Transverse colon (tissue), 4 donors: ENCODE measurements at regions not wholly inside any gene's neighbourhood (a gene's known extent, or its start where the extent isn't known, plus 50 kb on each side); places are given as distances from the start of the nearest gene placed in this dataset.

Experiments
- DNase-seq: peaks from one replicate; pipeline ENCODE4 v3.0.0-alpha.2; 2019
- H3K27ac ChIP-seq, 4 donors: fragments of 200-600 bp; sonication (generic); 2 replicates each; pipeline ENCODE4 v1.5.1; 2016 to 2018; ENCODE audit warnings: inconsistent platforms in 4 of 4
- H3K27me3 ChIP-seq: fragments of 200-600 bp; sonication (generic); 2 replicates; pipeline ENCODE4 v1.5.1; 2017; ENCODE audit warnings: inconsistent platforms
- H3K36me3 ChIP-seq, 4 donors: fragments of 200-600 bp; sonication (generic); 2 replicates each; pipeline ENCODE4 v1.5.1; 2017 to 2019; ENCODE audit warnings: inconsistent platforms in 4 of 4
- H3K4me1 ChIP-seq, 4 donors: fragments of 200-600 bp; sonication (generic); 2 replicates each; pipeline ENCODE4 v1.5.1; 2017 to 2020; ENCODE audit warnings: inconsistent platforms in 4 of 4
- H3K4me3 ChIP-seq, 4 donors: fragments of 200-600 bp; sonication (generic); 1 replicate in 1 of 4; 2 replicates in 3 of 4; pipeline versions ENCODE4 v1.5.1 to v1.6.1; 2017 to 2019; ENCODE audit warnings: inconsistent platforms in 4 of 4
- H3K9me3 ChIP-seq, 2 donors: fragments of 200-600 bp; sonication (generic); 2 replicates each; pipeline ENCODE4 v1.5.1; 2017 to 2019; ENCODE audit warnings: inconsistent platforms in 2 of 2
- CTCF ChIP-seq, 5 experiments: fragments of 200-600 bp in 3 of 5; fragments of 450-650 bp in 2 of 5; sonication (generic) in 3 of 5; IDR thresholded peaks; 1 replicate in 2 of 5; 2 replicates in 3 of 5; pipeline ENCODE4 v1.5.1; 2016 to 2017; ENCODE audit warnings: antibody characterized with exemption in 5 of 5, inconsistent platforms in 3 of 5, mild to moderate bottlenecking in 2 of 5, moderate library complexity in 1 of 5
- EP300 ChIP-seq: sonication (generic); formaldehyde crosslinking; IDR thresholded peaks from one replicate; pipeline ENCODE4 v1.6.1; 2017; ENCODE audit warnings: antibody characterized with exemption, low read depth
- POLR2A ChIP-seq: fragments of 450-650 bp; IDR thresholded peaks from one replicate; pipeline ENCODE4 v1.6.1; 2016; ENCODE audit warnings: antibody characterized with exemption, mild to moderate bottlenecking, moderate library complexity
- POLR2AphosphoS5 ChIP-seq, 3 donors: sonication (generic); formaldehyde crosslinking; IDR thresholded peaks; one replicate each; pipeline ENCODE4 v1.6.1; 2016; ENCODE audit warnings: antibody characterized with exemption in 3 of 3
- WGBS, 2 donors: methylation state at CpG; one replicate each; pipeline ENCODE4 v1.1.5; 2018; ENCODE audit warnings: low coverage in 1 of 2; 5-methylcytosine and 5-hydroxymethylcytosine counted together
- in situ Hi-C, 4 donors: fragments of 200-750 bp; cut with MboI; loops; one replicate each; pipeline versions ENCODE4 v1.15.0 to v1.15.1; 2017; ENCODE audit warnings: low sequenced_read_pairs in 3 of 4, low pct_ligation_motif_present in 1 of 4, low pct_unique_long_range_greater_than_20kb in 1 of 4
- intact Hi-C: fragments of 100-400 bp; cut with DNase I; formaldehyde crosslinking; loops from one replicate; pipeline ENCODE4 v1.15.1; 2023; ENCODE audit warnings: low total_unique reads

- Histone ChIP-seq H3K4me3 (no peak overlapping the region), H3K27ac (no peak overlapping the region), H3K36me3 (no peaks in the 10 kb centered on the region), H3K9me3 (no peaks in the 10 kb centered on the region), H3K4me1 (no peaks in the 10 kb centered on the region), H3K27me3 (no peaks in the 10 kb centered on the region)
- intact Hi-C loops: no loop called here
- TF ChIP-seq POLR2AphosphoS5 (IDR thresholded peaks at IDR 0.05) (no peak), POLR2A (no peak), EP300 (no peak), CTCF (IDR thresholded peaks at IDR 0.05) (no peak)
- 60 to 92% methylated on average over 1 to 6 of the region's 6 CpGs for WGBS, 2 donors
- DNase-seq: no peak
- in situ Hi-C loops: no loop called here
Measured at GRCh38 chr5:97737608-97738007, 554.6 kb upstream of the RIOK2 start.

GRCh38 chr5:97745817-97746216 lies 562.8 kb upstream of the RIOK2 start:
- WGBS, 2 donors: 79 to 94% methylated on average over 4 of the region's 4 CpGs
- in situ Hi-C loops (no loop called here), intact Hi-C loops (no loop called here)
- TF ChIP-seq POLR2A: no peak
- TF ChIP-seq POLR2AphosphoS5 (IDR thresholded peaks at IDR 0.05): no peak
- TF ChIP-seq EP300: no peak
- no peak for TF ChIP-seq CTCF (IDR thresholded peaks at IDR 0.05)
- H3K27ac ChIP-seq: no peak overlapping the region
- no peaks in the 10 kb centered on the region for H3K4me1 ChIP-seq
- no peaks in the 10 kb centered on the region for H3K27me3 ChIP-seq
- H3K36me3 ChIP-seq: no peaks in the 10 kb centered on the region
- no peak for DNase-seq
- H3K9me3 ChIP-seq: no peaks in the 10 kb centered on the region
- H3K4me3 ChIP-seq: no peak overlapping the region

GRCh38 chr5:97750576-97750975 lies 567.5 kb upstream of the RIOK2 start:
- no peak for TF ChIP-seq POLR2AphosphoS5 (IDR thresholded peaks at IDR 0.05)
- no peak for TF ChIP-seq EP300
- no peak for TF ChIP-seq CTCF (IDR thresholded peaks at IDR 0.05)
- no peak for TF ChIP-seq POLR2A
- WGBS, 2 donors: 84 to 87% methylated on average over 2 of the region's 2 CpGs
- intact Hi-C loops: no loop called here
- in situ Hi-C loops: no loop called here
- Histone ChIP-seq H3K4me1 (no peaks in the 10 kb centered on the region), H3K4me3 (no peak overlapping the region), H3K27ac (no peak overlapping the region), H3K27me3 (no peaks in the 10 kb centered on the region), H3K9me3 (no peaks in the 10 kb centered on the region), H3K36me3 (no peaks in the 10 kb centered on the region)
- DNase-seq: no peak

- Histone ChIP-seq H3K36me3 (no peaks in the 10 kb centered on the region), H3K27me3 (no peaks in the 10 kb centered on the region), H3K4me1 (no peaks in the 10 kb centered on the region), H3K27ac (no peak overlapping the region), H3K9me3 (no peaks in the 10 kb centered on the region), H3K4me3 (no peak overlapping the region)
- in situ Hi-C loops (no loop called here), intact Hi-C loops (no loop called here)
- TF ChIP-seq CTCF (IDR thresholded peaks at IDR 0.05) (no peak), POLR2AphosphoS5 (IDR thresholded peaks at IDR 0.05) (no peak), POLR2A (no peak), EP300 (no peak)
- DNase-seq: no peak
- WGBS, 2 donors: 60 to 67% methylated on average over 1 of the region's 1 CpG
Measured at GRCh38 chr5:97751540-97751939, 568.5 kb upstream of the RIOK2 start.
